ENCODE measurements at regions not wholly inside any gene's neighbourhood (a gene's known extent, or its start where the extent isn't known, plus 50 kb on each side); places are given as distances from the start of the nearest gene placed in this dataset.

DNA sequence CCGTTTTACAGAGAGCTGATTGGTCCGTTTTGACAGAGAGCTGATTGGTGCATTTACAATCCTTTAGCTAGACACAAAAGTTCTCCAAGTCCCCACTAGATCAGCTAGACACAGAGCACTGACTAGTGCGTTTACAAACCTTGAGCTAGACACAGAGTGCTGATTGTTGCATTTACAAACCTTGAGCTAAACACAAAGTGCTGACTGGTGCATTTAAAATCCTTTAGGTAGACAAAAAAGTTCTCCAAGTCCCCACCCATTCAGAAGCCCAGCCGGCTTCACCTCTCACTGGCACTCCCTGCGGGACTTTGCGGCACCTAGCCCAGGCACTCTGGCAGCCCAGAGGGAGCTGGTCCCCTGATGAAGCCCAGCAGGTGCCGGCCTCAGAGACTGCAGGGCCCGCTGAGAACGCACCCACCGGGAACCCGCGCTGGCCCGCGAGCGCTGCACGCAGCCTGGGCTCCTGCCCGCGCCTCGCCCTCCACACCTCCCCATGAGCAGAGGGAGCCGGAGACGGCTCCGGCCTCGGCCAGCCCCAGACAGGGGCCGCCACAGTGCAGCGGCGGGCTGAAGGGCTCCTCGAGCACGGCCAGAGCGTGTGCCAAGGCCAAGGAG lies 508.1 kb upstream of the CHAC2 start:
- Histone ChIP-seq H4K20me1 (ENCODE audit: control insufficient read depth, extremely low read depth, insufficient read depth, low read length) (no peaks in the 10 kb centered on the region), H3K9me3 (ENCODE audit: control insufficient read depth, low read depth, low read length) (no peaks in the 10 kb centered on the region), H3K79me2 (ENCODE audit: control insufficient read depth, insufficient read depth, low read length) (no peaks in the 10 kb centered on the region), H3K9me1 (ENCODE audit: control insufficient read depth, extremely low read depth, insufficient read depth, low read length) (no peaks in the 10 kb centered on the region), H3K4me2 (ENCODE audit: control insufficient read depth, extremely low read depth, insufficient read depth, low read depth, low read length) (no peak overlapping the region), H3K36me3 (ENCODE audit: control insufficient read depth in 2 of 2, extremely low read depth in 1 of 2, insufficient read depth in 2 of 2, low read length in 2 of 2) (no peaks in the 10 kb centered on the region), H3K9ac (ENCODE audit: control insufficient read depth, extremely low read depth, insufficient read depth, low read length) (no peak overlapping the region), H3K4me1 (ENCODE audit: control insufficient read depth, extremely low read depth, insufficient read depth, low read length) (no peaks in the 10 kb centered on the region), H3K27ac (ENCODE audit: control insufficient read depth, insufficient read depth, low read length) (no peak overlapping the region), H2AFZ (ENCODE audit: control insufficient read depth, low read length) (no peak overlapping the region), H3K27me3 (ENCODE audit: control insufficient read depth, extremely low read depth, insufficient read depth, low read length) (no peaks in the 10 kb centered on the region), H3K4me3 (ENCODE audit: control insufficient read depth in 2 of 3, extremely low read depth in 1 of 3, insufficient read depth in 2 of 3, low read depth in 1 of 3, low read length in 3 of 3) (no peak overlapping the region)
- TF ChIP-seq, protein P1, sequence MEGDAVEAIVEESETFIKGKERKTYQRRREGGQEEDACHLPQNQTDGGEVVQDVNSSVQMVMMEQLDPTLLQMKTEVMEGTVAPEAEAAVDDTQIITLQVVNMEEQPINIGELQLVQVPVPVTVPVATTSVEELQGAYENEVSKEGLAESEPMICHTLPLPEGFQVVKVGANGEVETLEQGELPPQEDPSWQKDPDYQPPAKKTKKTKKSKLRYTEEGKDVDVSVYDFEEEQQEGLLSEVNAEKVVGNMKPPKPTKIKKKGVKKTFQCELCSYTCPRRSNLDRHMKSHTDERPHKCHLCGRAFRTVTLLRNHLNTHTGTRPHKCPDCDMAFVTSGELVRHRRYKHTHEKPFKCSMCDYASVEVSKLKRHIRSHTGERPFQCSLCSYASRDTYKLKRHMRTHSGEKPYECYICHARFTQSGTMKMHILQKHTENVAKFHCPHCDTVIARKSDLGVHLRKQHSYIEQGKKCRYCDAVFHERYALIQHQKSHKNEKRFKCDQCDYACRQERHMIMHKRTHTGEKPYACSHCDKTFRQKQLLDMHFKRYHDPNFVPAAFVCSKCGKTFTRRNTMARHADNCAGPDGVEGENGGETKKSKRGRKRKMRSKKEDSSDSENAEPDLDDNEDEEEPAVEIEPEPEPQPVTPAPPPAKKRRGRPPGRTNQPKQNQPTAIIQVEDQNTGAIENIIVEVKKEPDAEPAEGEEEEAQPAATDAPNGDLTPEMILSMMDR (optimal IDR thresholded peaks at IDR 0.05 in 1 of 3, IDR thresholded peaks at IDR 0.05 in 1 of 3, conservative IDR thresholded peaks at IDR 0.05 in 1 of 3; ENCODE audit: extremely low read depth in 1 of 3, insufficient read depth in 2 of 3, low read length in 3 of 3), result no peak
- TF ChIP-seq EZH2 (IDR thresholded peaks at IDR 0.05; ENCODE audit: low read length), result no peak
- dilution Hi-C loops (cut with MboI; ENCODE audit: extremely low pct_ligation_motif_present, low sequenced_read_pairs), result no loop called here
- FAIRE-seq (no peak), DNase-seq (ENCODE audit: low read depth, low spot score) (no peak)

DNA sequence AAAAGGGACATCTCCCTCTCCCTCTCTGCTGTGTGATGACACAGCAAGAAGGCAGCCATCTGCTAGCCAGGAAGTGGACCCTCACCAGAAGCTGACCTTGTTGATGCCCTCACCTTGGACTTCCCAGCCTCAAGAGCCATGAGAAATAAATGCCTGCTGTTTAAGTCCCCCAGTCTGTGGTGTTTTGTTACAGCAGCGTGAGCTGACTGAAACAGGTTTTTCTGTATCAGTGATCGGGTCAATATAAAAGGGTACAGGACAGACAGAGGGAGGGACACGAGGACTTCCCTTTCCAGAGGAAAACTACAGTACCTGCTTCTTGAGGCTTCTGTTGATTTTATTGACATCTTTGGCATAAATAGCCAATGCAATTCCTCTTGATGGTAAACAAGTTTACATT lies 510.3 kb upstream of the CHAC2 start:
- no peak for TF ChIP-seq EZH2 (IDR thresholded peaks at IDR 0.05; ENCODE audit: low read length)
- TF ChIP-seq, protein P1 (optimal IDR thresholded peaks at IDR 0.05 in 1 of 3, IDR thresholded peaks at IDR 0.05 in 1 of 3, conservative IDR thresholded peaks at IDR 0.05 in 1 of 3; ENCODE audit: extremely low read depth in 1 of 3, insufficient read depth in 2 of 3, low read length in 3 of 3), result no peak
- Histone ChIP-seq H3K79me2 (ENCODE audit: control insufficient read depth, insufficient read depth, low read length) (no peaks in the 10 kb centered on the region), H3K4me1 (ENCODE audit: control insufficient read depth, extremely low read depth, insufficient read depth, low read length) (no peaks in the 10 kb centered on the region), H3K9me1 (ENCODE audit: control insufficient read depth, extremely low read depth, insufficient read depth, low read length) (no peaks in the 10 kb centered on the region), H3K9me3 (ENCODE audit: control insufficient read depth, low read depth, low read length) (no peaks in the 10 kb centered on the region), H3K27me3 (ENCODE audit: control insufficient read depth, extremely low read depth, insufficient read depth, low read length) (no peaks in the 10 kb centered on the region), H4K20me1 (ENCODE audit: control insufficient read depth, extremely low read depth, insufficient read depth, low read length) (no peaks in the 10 kb centered on the region), H3K4me2 (ENCODE audit: control insufficient read depth, extremely low read depth, insufficient read depth, low read depth, low read length) (no peak overlapping the region), H2AFZ (ENCODE audit: control insufficient read depth, low read length) (no peak overlapping the region), H3K27ac (ENCODE audit: control insufficient read depth, insufficient read depth, low read length) (no peak overlapping the region), H3K36me3 (ENCODE audit: control insufficient read depth in 2 of 2, extremely low read depth in 1 of 2, insufficient read depth in 2 of 2, low read length in 2 of 2) (no peaks in the 10 kb centered on the region), H3K4me3 (ENCODE audit: control insufficient read depth in 2 of 3, extremely low read depth in 1 of 3, insufficient read depth in 2 of 3, low read depth in 1 of 3, low read length in 3 of 3) (no peak overlapping the region), H3K9ac (ENCODE audit: control insufficient read depth, extremely low read depth, insufficient read depth, low read length) (no peak overlapping the region)
- FAIRE-seq (no peak), DNase-seq (ENCODE audit: low read depth, low spot score) (no peak)
- dilution Hi-C loops (cut with MboI; ENCODE audit: extremely low pct_ligation_motif_present, low sequenced_read_pairs), result no loop called here
